ENCODE measurements at regions not wholly inside any gene's neighbourhood (a gene's known extent, or its start where the extent isn't known, plus 50 kb on each side); places are given as distances from the start of the nearest gene placed in this dataset.
A peak's percentile ranks its signal among the peaks of the same experiment; 100 is the strongest.

GRCh38 chr13:56861476-56861875 is 279.2 kb upstream of the PRR20A start:
- no peak for FAIRE-seq
- no peak for DNase-seq (ENCODE audit: insufficient read length, low spot score)
- no peak for TF ChIP-seq POLR2A (IDR thresholded peaks at IDR 0.05; ENCODE audit: low read depth, low read length)

DNA sequence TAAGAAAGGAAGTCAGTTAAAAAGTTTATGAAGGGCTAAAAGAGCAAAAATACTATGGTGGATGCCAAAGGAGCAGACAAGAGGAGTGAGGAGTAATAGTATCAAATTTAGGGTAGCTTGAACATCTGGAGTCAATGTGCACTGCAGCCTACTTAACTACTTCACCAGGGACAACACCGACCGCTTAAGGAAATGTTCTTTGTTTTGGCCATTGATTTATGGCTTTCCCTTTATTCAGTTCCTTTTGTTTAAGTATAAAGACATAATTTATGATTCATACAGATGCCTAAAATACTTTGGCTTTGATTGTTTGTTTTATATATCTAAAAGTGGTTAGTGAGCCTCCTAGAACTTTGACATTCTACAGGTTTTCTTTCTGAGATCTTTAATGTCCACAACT is 276.3 kb upstream of the PRR20A start:
- DNase-seq (ENCODE audit: insufficient read length, low spot score) = no peak
- TF ChIP-seq POLR2AphosphoS5 (IDR thresholded peaks at IDR 0.05; ENCODE audit: low read depth, low read length) (no peak), POLR2A (IDR thresholded peaks at IDR 0.05; ENCODE audit: low read depth, low read length) (no peak)
- no peak for FAIRE-seq

DNA sequence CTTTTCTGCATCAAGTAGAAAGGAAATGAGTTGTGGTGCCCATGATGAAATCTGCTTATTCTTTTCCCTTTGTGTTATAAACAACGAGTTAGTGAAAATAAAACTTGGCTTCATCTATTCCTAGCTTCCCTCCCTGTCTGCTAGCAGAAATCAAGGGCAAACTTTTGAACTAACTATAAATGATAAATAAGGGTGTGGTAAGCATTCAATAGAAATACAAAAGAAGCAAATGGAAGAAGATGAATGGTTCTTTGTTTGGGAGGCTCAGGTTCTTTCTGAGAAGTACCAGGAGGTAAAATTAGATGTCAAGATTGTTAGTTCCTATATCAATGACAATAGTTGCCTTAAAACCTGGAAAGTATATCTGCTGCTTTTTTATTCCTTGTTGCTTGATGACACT is 275.3 kb upstream of the PRR20A start:
- TF ChIP-seq TAF1 (IDR thresholded peaks at IDR 0.05; ENCODE audit: low read depth, low read length) (no peak), POU2F2 (IDR thresholded peaks at IDR 0.05; ENCODE audit: low read depth, low read length) (no peak), POLR2A (IDR thresholded peaks at IDR 0.05; ENCODE audit: low read depth, low read length) (no peak), PAX5 (IDR thresholded peaks at IDR 0.05; ENCODE audit: insufficient read depth, low read length, severe bottlenecking) (no peak), POLR2AphosphoS5 (IDR thresholded peaks at IDR 0.05; ENCODE audit: low read depth, low read length) (no peak), SPI1 (IDR thresholded peaks at IDR 0.05; ENCODE audit: low read depth, low read length) (no peak)
- no peak for FAIRE-seq
- no peak for DNase-seq (ENCODE audit: insufficient read length, low spot score)

DNA sequence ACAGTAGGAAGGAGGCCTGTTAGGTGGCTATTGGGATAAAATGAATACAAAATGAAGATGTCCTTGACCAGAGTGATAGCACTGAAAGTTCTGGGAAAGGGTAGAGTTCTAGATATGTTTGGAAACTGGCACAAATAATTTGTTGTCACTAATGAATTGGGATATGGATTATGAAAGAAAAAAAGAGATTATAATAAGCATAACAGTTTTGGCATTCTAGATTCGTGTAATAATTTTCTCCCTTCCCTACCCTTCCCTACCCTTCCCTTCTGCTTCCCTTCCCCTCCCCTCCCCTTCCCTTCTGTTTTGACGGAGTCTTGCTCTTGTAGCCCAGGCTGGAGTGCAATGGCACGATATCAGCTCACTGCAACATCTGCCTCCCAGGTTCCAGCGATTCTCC is 271.0 kb upstream of the PRR20A start:
- DNase-seq (ENCODE audit: insufficient read length, low spot score) (no peak), FAIRE-seq (no peak)
- TF ChIP-seq POU2F2 (IDR thresholded peaks at IDR 0.05; ENCODE audit: low read depth, low read length) (no peak), POLR2AphosphoS5 (IDR thresholded peaks at IDR 0.05; ENCODE audit: low read depth, low read length) (no peak), TAF1 (IDR thresholded peaks at IDR 0.05; ENCODE audit: low read depth, low read length) (no peak), PAX5 (IDR thresholded peaks at IDR 0.05; ENCODE audit: insufficient read depth, low read length, severe bottlenecking) (no peak), SPI1 (IDR thresholded peaks at IDR 0.05; ENCODE audit: low read depth, low read length) (no peak), POLR2A (IDR thresholded peaks at IDR 0.05; ENCODE audit: low read depth, low read length) (no peak)

DNA sequence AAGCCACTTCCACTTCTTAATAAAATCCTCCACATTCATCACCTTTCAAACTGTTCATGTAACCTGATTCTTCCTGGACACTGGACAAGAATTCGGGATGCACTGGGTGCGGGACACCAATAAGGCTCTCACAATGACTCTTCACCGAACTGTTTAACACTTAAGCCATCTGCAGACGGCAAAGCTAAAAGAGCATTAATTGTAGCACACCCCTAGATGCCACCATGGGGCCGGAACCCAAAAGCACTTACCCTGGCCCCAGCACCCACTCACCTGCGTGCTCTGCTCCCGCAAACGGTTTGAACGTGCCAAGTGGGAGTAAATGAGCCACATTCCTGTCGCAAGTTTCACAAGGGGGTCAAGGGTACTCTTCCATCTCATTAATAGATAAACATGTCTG is 254.3 kb upstream of the PRR20A start:
- no peak for FAIRE-seq
- no peak for DNase-seq (ENCODE audit: insufficient read length, low spot score)
- TF ChIP-seq TAF1 (IDR thresholded peaks at IDR 0.05; ENCODE audit: low read depth, low read length) = no peak
- TF ChIP-seq POU2F2 (IDR thresholded peaks at IDR 0.05; ENCODE audit: low read depth, low read length) = no peak
- TF ChIP-seq POLR2AphosphoS5 (IDR thresholded peaks at IDR 0.05; ENCODE audit: low read depth, low read length) = no peak
- no peak for TF ChIP-seq PAX5 (IDR thresholded peaks at IDR 0.05; ENCODE audit: insufficient read depth, low read length, severe bottlenecking)
- TF ChIP-seq POLR2A (IDR thresholded peaks at IDR 0.05; ENCODE audit: low read depth, low read length) = no peak
- no peak for TF ChIP-seq SPI1 (IDR thresholded peaks at IDR 0.05; ENCODE audit: low read depth, low read length)

- no peak for DNase-seq (ENCODE audit: insufficient read length, low spot score)
- FAIRE-seq = no peak
- TF ChIP-seq POLR2AphosphoS5 (IDR thresholded peaks at IDR 0.05; ENCODE audit: low read depth, low read length) (no peak), POLR2A (IDR thresholded peaks at IDR 0.05; ENCODE audit: low read depth, low read length) (no peak), POU2F2 (IDR thresholded peaks at IDR 0.05; ENCODE audit: low read depth, low read length) (no peak), PAX5 (IDR thresholded peaks at IDR 0.05; ENCODE audit: insufficient read depth, low read length, severe bottlenecking) (no peak), SPI1 (IDR thresholded peaks at IDR 0.05; ENCODE audit: low read depth, low read length) (no peak)
Measured at GRCh38 chr13:56888455-56888854, 252.3 kb upstream of the PRR20A start.

DNA sequence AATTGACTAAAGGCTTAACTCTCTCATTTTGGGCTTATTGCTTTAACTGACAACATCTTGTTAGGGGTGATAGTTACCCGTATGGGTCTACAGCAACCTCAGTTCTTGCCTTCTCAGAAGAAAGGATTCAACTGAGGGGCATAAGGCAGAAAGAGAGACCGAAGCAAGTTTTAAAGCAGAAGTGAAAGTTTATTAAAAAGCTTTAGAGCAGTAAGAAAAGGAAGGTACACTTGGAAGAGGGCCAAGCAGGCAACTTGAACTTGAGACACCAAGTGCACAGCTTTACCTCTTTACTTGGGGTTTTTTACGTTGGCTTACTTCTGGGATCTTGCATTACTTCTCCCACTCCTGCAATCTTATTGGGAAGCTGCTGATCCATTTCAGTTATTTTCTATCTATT is 246.9 kb upstream of the PRR20A start:
- FAIRE-seq (no peak), DNase-seq (ENCODE audit: insufficient read length, low spot score) (no peak)

GRCh38 chr13:56900549-56901279 is 240.0 kb upstream of the PRR20A start:
- FAIRE-seq (no peak), DNase-seq (ENCODE audit: insufficient read length, low spot score) (no peak)
- TF ChIP-seq POLR2AphosphoS5 (IDR thresholded peaks at IDR 0.05; ENCODE audit: low read depth, low read length) = no peak

More for the DNA sequence above, 246.9 kb upstream of the PRR20A start:
- TF ChIP-seq POLR2AphosphoS5 (IDR thresholded peaks at IDR 0.05; ENCODE audit: low read depth, low read length) (no peak), SPI1 (IDR thresholded peaks at IDR 0.05; ENCODE audit: low read depth, low read length) (peak; percentile 62; the same call in 1 of the 2 replicates)

- DNase-seq (ENCODE audit: insufficient read length, low spot score) (no peak), FAIRE-seq (no peak)
- TF ChIP-seq PAX5 (IDR thresholded peaks at IDR 0.05; ENCODE audit: insufficient read depth, low read length, severe bottlenecking) (no peak), POU2F2 (IDR thresholded peaks at IDR 0.05; ENCODE audit: low read depth, low read length) (no peak), TAF1 (IDR thresholded peaks at IDR 0.05; ENCODE audit: low read depth, low read length) (no peak)
Measured at GRCh38 chr13:56902276-56902675, 238.4 kb upstream of the PRR20A start.

GRCh38 chr13:56903710-56904282 is 236.9 kb upstream of the PRR20A start:
- TF ChIP-seq POLR2A (IDR thresholded peaks at IDR 0.05; ENCODE audit: low read depth, low read length) = no peak
- TF ChIP-seq POLR2AphosphoS5 (IDR thresholded peaks at IDR 0.05; ENCODE audit: low read depth, low read length) = no peak
- TF ChIP-seq SPI1 (IDR thresholded peaks at IDR 0.05; ENCODE audit: low read depth, low read length) = no peak
- no peak for TF ChIP-seq PAX5 (IDR thresholded peaks at IDR 0.05; ENCODE audit: insufficient read depth, low read length, severe bottlenecking)

GRCh38 chr13:56906909-56907308 is 233.8 kb upstream of the PRR20A start:
- DNase-seq (ENCODE audit: insufficient read length, low spot score) = no peak
- no peak for TF ChIP-seq POLR2AphosphoS5 (IDR thresholded peaks at IDR 0.05; ENCODE audit: low read depth, low read length)
- no peak for TF ChIP-seq SPI1 (IDR thresholded peaks at IDR 0.05; ENCODE audit: low read depth, low read length)
- no peak for TF ChIP-seq TAF1 (IDR thresholded peaks at IDR 0.05; ENCODE audit: low read depth, low read length)
- TF ChIP-seq POU2F2 (IDR thresholded peaks at IDR 0.05; ENCODE audit: low read depth, low read length) = no peak
- TF ChIP-seq PAX5 (IDR thresholded peaks at IDR 0.05; ENCODE audit: insufficient read depth, low read length, severe bottlenecking) = no peak
- TF ChIP-seq POLR2A (IDR thresholded peaks at IDR 0.05; ENCODE audit: low read depth, low read length) = no peak
- FAIRE-seq = no peak

More at GRCh38 chr13:56903710-56904282, 236.9 kb upstream of the PRR20A start:
- no peak for DNase-seq (ENCODE audit: insufficient read length, low spot score)
- FAIRE-seq = no peak
